Stomach (tissue), 8 donors: ENCODE measurements at regions not wholly inside any gene's neighbourhood (a gene's known extent, or its start where the extent isn't known, plus 50 kb on each side); places are given as distances from the start of the nearest gene placed in this dataset.

ENCODE experiments used
- DNase-seq, 2 donors: peaks; one replicate each; pipeline versions ENCODE4 v3.0.0 to v3.0.0-alpha.2; 2013 to 2019
- H3K27ac ChIP-seq, 5 donors: fragments of 200-600 bp in 4 of 5; sonication (generic) in 4 of 5; one replicate each; pipeline ENCODE4 v1.5.1; 2013 to 2019; ENCODE audit warnings: mild to moderate bottlenecking in 1 of 5, moderate library complexity in 1 of 5
- H3K27me3 ChIP-seq, 3 donors: fragments of 200-600 bp; sonication (generic); one replicate each; pipeline ENCODE4 v1.5.1; 2017 to 2019; ENCODE audit warnings: mixed run types in 1 of 3
- H3K36me3 ChIP-seq, 4 donors: fragments of 200-600 bp; sonication (generic); 1 replicate in 3 of 4; 2 replicates in 1 of 4; pipeline ENCODE4 v1.5.1; 2016 to 2019
- H3K4me1 ChIP-seq, 4 donors: fragments of 200-600 bp; sonication (generic); one replicate each; pipeline ENCODE4 v1.5.1; 2016 to 2019
- H3K4me3 ChIP-seq, 4 donors: fragments of 200-600 bp; sonication (generic) in 3 of 4; one replicate each; pipeline ENCODE4 v1.5.1; 2016 to 2019; ENCODE audit warnings: mild to moderate bottlenecking in 1 of 4
- H3K9me3 ChIP-seq, 4 donors: fragments of 200-600 bp; sonication (generic); one replicate each; pipeline ENCODE4 v1.5.1; 2016 to 2019
- EP300 ChIP-seq: sonication (generic); formaldehyde crosslinking; IDR thresholded peaks from one replicate; pipeline ENCODE4 v1.6.1; 2017; ENCODE audit warnings: antibody characterized with exemption
- POLR2A ChIP-seq, 4 donors: fragments of 450-650 bp; IDR thresholded peaks; one replicate each; pipeline ENCODE4 v1.6.1; 2016; ENCODE audit warnings: antibody characterized with exemption in 4 of 4, control low read depth in 2 of 4, mild to moderate bottlenecking in 1 of 4, moderate library complexity in 1 of 4
- POLR2AphosphoS5 ChIP-seq, 3 donors: sonication (generic); formaldehyde crosslinking; IDR thresholded peaks; one replicate each; pipeline ENCODE4 v1.6.1; 2016; ENCODE audit warnings: antibody characterized with exemption in 3 of 3
- WGBS, 5 donors: extraction: QIAGEN DNeasy Blood & Tissue Kit in 3 of 5; methylation state at CpG; one replicate each; pipeline versions ENCODE4 v1.1.5 to v1.1.7; 2013 to 2018; 5-methylcytosine and 5-hydroxymethylcytosine counted together
- intact Hi-C: fragments of 100-400 bp; cut with DNase I; formaldehyde crosslinking; loops from one replicate; pipeline ENCODE4 v1.15.1; 2023; ENCODE audit warnings: low total_unique reads
- TF ChIP-seq, protein P1 (sequence below), 7 experiments: fragments of 450-650 bp in 4 of 7; fragments of 200-600 bp in 3 of 7; sonication (generic) in 3 of 7; IDR thresholded peaks; one replicate each; pipeline ENCODE4 v1.5.1; 2016 to 2019; ENCODE audit warnings: antibody characterized with exemption in 7 of 7, control low read depth in 2 of 7, mild to moderate bottlenecking in 1 of 7
- donor health status: healthy with polysubstance abuse.
- donor health status: Bipolar disorder and iron deficiency.
- donor health status: healthy.

DNA sequence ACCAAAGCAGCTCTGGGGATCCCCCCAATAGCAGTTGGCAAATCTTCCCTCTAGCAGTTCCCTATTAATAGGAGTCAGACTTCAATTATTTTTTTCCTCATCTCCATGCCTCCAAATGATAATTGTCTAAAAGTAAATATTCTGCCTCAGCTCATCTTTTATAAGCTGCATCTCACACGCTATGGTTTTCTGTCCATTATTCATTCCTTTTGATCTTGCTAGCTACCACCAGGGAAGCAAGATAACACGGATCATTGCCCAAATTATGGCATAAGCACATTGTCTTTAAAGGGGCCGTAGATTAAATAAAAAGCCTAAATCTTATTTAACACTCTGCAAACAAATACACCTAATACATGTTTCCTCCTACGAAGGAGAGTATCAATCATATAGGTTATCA, 670.8 kb upstream of the FLRT2 start:
- Histone ChIP-seq H3K9me3 (peaks cover 0 to 8% (median 0%) of the 10 kb centered on the region in 4 donors), H3K27me3 (no peaks in the 10 kb centered on the region), H3K36me3 (no peaks in the 10 kb centered on the region), H3K27ac (no peak overlapping the region), H3K4me1 (no peaks in the 10 kb centered on the region), H3K4me3 (no peak overlapping the region)
- intact Hi-C loops = no loop called here
- WGBS, 5 donors = 80 to 90% (median 81%) methylated on average over 4 of the region's 4 CpGs
- TF ChIP-seq EP300 (no peak), POLR2A (IDR thresholded peaks at IDR 0.05) (no peak)
- TF ChIP-seq, protein P1, sequence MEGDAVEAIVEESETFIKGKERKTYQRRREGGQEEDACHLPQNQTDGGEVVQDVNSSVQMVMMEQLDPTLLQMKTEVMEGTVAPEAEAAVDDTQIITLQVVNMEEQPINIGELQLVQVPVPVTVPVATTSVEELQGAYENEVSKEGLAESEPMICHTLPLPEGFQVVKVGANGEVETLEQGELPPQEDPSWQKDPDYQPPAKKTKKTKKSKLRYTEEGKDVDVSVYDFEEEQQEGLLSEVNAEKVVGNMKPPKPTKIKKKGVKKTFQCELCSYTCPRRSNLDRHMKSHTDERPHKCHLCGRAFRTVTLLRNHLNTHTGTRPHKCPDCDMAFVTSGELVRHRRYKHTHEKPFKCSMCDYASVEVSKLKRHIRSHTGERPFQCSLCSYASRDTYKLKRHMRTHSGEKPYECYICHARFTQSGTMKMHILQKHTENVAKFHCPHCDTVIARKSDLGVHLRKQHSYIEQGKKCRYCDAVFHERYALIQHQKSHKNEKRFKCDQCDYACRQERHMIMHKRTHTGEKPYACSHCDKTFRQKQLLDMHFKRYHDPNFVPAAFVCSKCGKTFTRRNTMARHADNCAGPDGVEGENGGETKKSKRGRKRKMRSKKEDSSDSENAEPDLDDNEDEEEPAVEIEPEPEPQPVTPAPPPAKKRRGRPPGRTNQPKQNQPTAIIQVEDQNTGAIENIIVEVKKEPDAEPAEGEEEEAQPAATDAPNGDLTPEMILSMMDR (IDR thresholded peaks at IDR 0.05) = no peak
- no peak for DNase-seq

DNA sequence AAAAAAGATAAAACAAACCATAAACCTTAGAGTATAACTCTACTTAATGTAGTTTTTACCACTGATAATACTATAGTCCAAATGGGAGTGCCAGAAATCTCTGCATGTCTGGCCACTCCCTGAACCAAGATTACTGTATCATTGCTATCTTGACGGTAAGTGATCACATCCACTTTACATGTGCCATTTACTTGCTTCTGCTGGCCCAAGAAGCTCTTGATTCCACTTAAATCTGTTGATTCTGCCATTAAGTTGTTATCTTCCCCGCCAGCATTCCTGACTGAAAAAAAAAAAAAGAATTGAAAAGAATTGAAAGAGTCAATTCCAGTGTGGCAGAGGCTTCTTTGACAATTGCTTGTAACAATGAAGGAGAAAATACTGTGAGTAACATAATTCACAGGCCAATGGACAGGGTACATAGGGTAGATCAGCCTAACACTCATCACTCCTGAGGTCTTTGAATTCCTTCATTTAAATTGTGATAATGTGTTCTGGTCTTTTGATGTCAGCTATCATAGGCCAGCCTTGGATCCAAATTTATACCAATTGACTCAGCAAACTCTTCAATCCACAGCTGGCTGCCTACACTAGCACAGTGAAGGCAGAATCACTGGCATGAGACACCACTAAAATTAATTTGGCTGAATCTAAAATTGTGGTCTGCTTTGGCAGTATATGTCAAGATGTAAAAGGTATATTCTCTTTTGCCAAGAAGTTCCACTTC, 665.2 kb upstream of the FLRT2 start:
- WGBS, 5 donors = 80 to 91% (median 82%) methylated on average over 2 of the region's 2 CpGs
- DNase-seq = no peak

DNA sequence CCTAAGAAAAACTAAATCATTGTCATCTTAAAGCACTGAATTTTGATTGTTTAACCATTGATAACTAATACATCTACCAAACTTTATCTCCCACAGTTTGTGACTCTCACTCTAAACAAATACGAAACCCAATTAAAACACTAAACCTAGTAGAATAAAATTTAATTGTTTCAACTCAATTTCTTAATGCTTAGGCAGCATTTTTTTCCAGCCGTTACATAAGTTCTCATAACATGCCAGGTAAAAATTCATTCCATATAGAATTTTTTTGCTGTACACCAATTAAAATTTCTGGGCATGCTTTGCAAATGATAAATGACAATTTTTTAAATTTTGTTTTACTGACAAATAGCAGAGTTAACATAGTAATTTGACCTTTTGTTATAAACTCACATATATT, 658.2 kb upstream of the FLRT2 start:
- Histone ChIP-seq H3K27me3 (no peaks in the 10 kb centered on the region), H3K27ac (no peak overlapping the region), H3K4me3 (no peak overlapping the region), H3K36me3 (no peaks in the 10 kb centered on the region), H3K9me3 (no peaks in the 10 kb centered on the region), H3K4me1 (no peaks in the 10 kb centered on the region)
- 91 to 98% (median 94%) methylated on average over 2 of the region's 2 CpGs for WGBS, 5 donors
- no peak for TF ChIP-seq POLR2AphosphoS5 (IDR thresholded peaks at IDR 0.05)
- no peak for TF ChIP-seq EP300
- TF ChIP-seq, protein P1 (IDR thresholded peaks at IDR 0.05) = no peak
- TF ChIP-seq POLR2A (IDR thresholded peaks at IDR 0.05) = no peak
- intact Hi-C loops = no loop called here
- DNase-seq = no peak

More for the DNA sequence above, 665.2 kb upstream of the FLRT2 start:
- no peaks in the 10 kb centered on the region for H3K4me1 ChIP-seq
- no peak for TF ChIP-seq EP300
- TF ChIP-seq POLR2A (IDR thresholded peaks at IDR 0.05) = no peak
- TF ChIP-seq, protein P1 (IDR thresholded peaks at IDR 0.05) = no peak
- no peak for TF ChIP-seq POLR2AphosphoS5 (IDR thresholded peaks at IDR 0.05)
- no peaks in the 10 kb centered on the region for H3K27me3 ChIP-seq
- H3K9me3 ChIP-seq = peaks cover 0 to 8% (median 0%) of the 10 kb centered on the region in 4 donors
- intact Hi-C loops = no loop called here
- H3K4me3 ChIP-seq = no peak overlapping the region
- no peak overlapping the region for H3K27ac ChIP-seq
- H3K36me3 ChIP-seq = no peaks in the 10 kb centered on the region

DNA sequence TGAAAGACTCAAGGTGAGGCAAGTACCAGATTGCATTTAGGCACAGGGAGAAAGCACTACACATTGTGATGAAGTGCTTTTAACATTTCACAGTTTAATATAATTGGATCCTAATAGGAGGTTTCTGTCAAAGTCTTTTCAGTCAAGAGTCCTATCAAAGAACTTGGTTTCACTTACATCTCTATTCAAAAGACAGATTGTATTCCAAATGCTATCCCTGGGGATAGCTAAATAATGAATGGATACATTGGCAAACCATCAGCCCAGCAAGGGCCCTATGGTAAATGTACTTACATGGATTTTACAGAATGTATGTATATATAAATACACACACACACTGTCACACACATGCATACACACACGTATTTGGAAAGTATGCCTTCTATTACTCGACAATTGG, 655.5 kb upstream of the FLRT2 start:
- Histone ChIP-seq H3K9me3 (no peaks in the 10 kb centered on the region), H3K27me3 (no peaks in the 10 kb centered on the region), H3K4me3 (no peak overlapping the region), H3K27ac (no peak overlapping the region), H3K36me3 (no peaks in the 10 kb centered on the region), H3K4me1 (no peaks in the 10 kb centered on the region)
- no peak for DNase-seq
- WGBS, 5 donors = 85 to 100% (median 96%) methylated on average over 2 of the region's 2 CpGs
- TF ChIP-seq, protein P1 (IDR thresholded peaks at IDR 0.05) = no peak
- no peak for TF ChIP-seq EP300
- TF ChIP-seq POLR2A (IDR thresholded peaks at IDR 0.05) = no peak
- no peak for TF ChIP-seq POLR2AphosphoS5 (IDR thresholded peaks at IDR 0.05)
- intact Hi-C loops = no loop called here
